ENCODE measurements at regions not wholly inside any gene's neighbourhood (a gene's known extent, or its start where the extent isn't known, plus 50 kb on each side); places are given as distances from the start of the nearest gene placed in this dataset.

DNA sequence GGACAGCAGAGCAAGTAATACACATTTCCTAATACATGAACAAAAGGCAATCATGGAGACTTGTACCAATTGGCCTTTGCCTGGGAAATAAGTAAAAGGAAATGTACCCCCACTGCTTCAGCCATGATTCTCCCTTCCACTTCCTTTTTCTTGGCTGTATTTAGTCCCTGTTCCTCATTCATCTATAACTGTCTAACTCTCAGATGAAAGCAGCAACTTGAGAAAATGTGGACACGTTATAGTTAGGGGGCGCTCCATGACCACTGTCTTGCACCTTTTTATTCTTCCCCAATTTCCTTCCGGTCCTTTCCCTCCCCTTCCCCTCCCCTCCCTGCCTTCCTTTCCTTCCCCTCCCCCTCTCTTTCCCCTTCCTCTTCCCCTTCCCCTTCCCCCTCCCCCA lies 61.3 kb upstream of the BARX2 start:
- no peak for DNase-seq (ENCODE audit: low spot score, unreplicated experiment)
- H3K4me1 Mint-ChIP-seq (ENCODE audit: low read depth): peaks cover 39% of the 10 kb centered on the region

DNA sequence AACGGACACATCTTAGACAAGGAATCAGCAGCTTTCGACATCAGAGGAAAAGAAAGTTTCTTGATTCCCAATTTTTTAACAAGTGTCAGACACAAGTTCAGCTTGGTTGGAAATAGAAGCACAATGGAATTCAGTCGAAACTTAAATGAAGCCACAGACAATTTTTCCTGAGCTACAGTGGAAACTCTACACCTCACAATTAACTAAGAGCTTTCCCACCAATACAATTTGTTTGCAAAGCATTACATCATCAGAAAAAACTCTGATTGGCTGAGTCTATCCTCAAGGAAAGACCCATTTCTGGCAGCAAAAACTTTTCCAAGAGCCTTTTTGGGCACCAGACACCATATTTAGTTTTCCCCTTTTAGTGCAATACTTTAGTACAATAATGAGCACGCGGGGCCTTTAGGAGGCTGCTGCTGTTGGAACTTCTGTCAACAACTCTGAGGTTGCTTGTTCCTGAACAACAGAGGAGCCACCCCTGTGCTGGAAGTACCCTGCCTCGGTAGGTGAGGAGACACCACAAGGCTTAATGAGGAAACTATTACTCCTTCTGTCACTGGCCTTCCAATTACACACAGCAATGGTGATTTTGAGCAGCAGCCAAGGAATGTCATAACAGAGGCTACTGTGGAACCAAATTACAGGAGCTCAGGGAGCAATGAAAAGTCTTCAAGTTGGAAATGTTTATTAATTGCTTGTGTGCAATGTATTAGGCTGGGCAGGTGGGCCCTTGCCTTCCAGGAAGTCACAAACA lies 61.9 kb upstream of the BARX2 start:
- Mint-ChIP-seq H3K9me3 (ENCODE audit: low read depth) (peaks cover 4% of the 10 kb centered on the region), H3K27ac (no peak overlapping the region), H3K27me3 (no peaks in the 10 kb centered on the region), H3K4me3 (ENCODE audit: low read depth) (no peak overlapping the region), H3K4me1 (ENCODE audit: low read depth) (peaks cover 36% of the 10 kb centered on the region), H3K36me3 (ENCODE audit: insufficient read depth) (no peaks in the 10 kb centered on the region)
- no peak for DNase-seq (ENCODE audit: low spot score, unreplicated experiment)
- TF ChIP-seq, protein P1, sequence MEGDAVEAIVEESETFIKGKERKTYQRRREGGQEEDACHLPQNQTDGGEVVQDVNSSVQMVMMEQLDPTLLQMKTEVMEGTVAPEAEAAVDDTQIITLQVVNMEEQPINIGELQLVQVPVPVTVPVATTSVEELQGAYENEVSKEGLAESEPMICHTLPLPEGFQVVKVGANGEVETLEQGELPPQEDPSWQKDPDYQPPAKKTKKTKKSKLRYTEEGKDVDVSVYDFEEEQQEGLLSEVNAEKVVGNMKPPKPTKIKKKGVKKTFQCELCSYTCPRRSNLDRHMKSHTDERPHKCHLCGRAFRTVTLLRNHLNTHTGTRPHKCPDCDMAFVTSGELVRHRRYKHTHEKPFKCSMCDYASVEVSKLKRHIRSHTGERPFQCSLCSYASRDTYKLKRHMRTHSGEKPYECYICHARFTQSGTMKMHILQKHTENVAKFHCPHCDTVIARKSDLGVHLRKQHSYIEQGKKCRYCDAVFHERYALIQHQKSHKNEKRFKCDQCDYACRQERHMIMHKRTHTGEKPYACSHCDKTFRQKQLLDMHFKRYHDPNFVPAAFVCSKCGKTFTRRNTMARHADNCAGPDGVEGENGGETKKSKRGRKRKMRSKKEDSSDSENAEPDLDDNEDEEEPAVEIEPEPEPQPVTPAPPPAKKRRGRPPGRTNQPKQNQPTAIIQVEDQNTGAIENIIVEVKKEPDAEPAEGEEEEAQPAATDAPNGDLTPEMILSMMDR (IDR thresholded peaks at IDR 0.05; ENCODE audit: unreplicated experiment): no peak

More for the DNA sequence above, 61.3 kb upstream of the BARX2 start:
- no peaks in the 10 kb centered on the region for H3K27me3 Mint-ChIP-seq
- H3K9me3 Mint-ChIP-seq (ENCODE audit: low read depth): peaks cover under 1% of the 10 kb centered on the region
- no peaks in the 10 kb centered on the region for H3K36me3 Mint-ChIP-seq (ENCODE audit: insufficient read depth)
- TF ChIP-seq, protein P1 (IDR thresholded peaks at IDR 0.05; ENCODE audit: unreplicated experiment): no peak
- no peak overlapping the region for H3K4me3 Mint-ChIP-seq (ENCODE audit: low read depth)
- H3K27ac Mint-ChIP-seq: no peak overlapping the region

DNA sequence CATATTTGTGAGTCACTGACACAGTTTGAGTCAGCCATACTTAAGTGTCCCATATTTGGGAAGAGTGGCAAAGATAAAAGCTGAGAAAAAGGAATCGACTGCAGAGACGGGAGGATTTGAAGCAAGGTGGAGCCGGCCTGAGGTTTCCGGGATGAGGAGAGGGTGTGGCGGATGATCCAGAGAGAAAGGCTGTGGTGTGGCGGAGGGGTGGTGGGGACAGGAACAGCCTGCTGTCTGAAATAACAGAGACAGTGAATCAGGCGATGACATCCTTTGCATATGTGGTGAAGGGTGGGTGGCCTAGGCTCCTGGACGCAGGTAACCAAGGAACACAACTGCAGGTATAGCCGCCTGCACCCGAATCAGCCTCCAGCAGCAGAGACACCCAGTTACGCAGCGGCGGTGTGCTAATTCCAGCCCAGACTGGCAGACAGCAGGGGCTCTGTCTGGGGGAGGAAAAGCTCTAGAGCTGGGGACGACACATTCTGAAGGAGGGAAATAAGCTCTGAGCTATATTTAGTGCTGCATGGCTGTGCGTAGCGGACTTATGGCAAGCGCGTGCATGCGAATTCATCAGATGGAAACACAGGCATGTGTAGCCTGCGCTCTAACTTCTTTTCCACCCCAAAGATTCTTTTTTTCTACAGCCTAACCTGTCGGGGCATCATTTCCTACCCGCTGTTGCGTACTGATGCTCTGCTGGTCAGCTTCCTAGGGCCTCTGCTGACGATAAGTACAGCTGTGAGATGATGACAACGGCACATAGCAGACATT lies 62.7 kb upstream of the BARX2 start:
- no peaks in the 10 kb centered on the region for H3K36me3 Mint-ChIP-seq (ENCODE audit: insufficient read depth)
- H3K4me1 Mint-ChIP-seq (ENCODE audit: low read depth): peaks cover 32% of the 10 kb centered on the region
- TF ChIP-seq, protein P1 (IDR thresholded peaks at IDR 0.05; ENCODE audit: unreplicated experiment): no peak
- peaks cover 4% of the 10 kb centered on the region for H3K9me3 Mint-ChIP-seq (ENCODE audit: low read depth)
- no peak for DNase-seq (ENCODE audit: low spot score, unreplicated experiment)
- no peak overlapping the region for H3K4me3 Mint-ChIP-seq (ENCODE audit: low read depth)
- H3K27me3 Mint-ChIP-seq: no peaks in the 10 kb centered on the region
- no peak overlapping the region for H3K27ac Mint-ChIP-seq

DNA sequence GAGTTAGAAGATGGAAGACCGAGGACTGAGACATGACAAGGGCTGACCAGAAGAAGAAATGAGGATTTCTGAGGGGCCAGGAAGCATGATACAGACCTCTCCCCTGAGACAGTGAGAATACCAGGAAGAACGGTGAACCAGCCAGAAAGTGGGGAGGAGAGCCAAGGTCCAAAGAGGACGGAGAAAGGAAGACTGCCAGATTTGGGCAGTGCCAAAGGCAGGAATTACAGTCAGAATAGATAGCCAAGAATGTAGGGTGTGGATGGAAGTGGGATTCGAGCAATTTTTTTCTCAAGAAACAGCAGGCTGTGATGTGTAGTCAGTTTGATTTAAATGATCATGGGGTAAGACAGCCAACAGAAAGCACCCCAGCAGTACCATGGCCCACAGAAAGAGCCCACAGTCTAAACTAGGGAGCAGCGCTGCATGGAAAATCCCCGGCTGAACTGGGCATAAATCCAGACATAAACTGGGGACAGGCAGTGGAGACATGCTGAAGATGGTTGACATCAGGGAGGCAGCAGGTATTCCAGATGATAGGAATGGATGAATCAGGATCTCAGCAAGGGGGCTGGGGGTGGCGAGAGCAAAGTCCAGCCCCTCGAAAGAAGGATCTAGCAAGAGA lies 67.3 kb upstream of the BARX2 start:
- H3K9me3 Mint-ChIP-seq (ENCODE audit: low read depth): peaks cover 4% of the 10 kb centered on the region
- no peak for DNase-seq (ENCODE audit: low spot score, unreplicated experiment)
- TF ChIP-seq, protein P1 (IDR thresholded peaks at IDR 0.05; ENCODE audit: unreplicated experiment): no peak
- H3K4me1 Mint-ChIP-seq (ENCODE audit: low read depth): peaks cover 4% of the 10 kb centered on the region
- H3K27ac Mint-ChIP-seq: no peak overlapping the region
- H3K4me3 Mint-ChIP-seq (ENCODE audit: low read depth): no peak overlapping the region
- H3K27me3 Mint-ChIP-seq: no peaks in the 10 kb centered on the region
- no peaks in the 10 kb centered on the region for H3K36me3 Mint-ChIP-seq (ENCODE audit: insufficient read depth)

DNA sequence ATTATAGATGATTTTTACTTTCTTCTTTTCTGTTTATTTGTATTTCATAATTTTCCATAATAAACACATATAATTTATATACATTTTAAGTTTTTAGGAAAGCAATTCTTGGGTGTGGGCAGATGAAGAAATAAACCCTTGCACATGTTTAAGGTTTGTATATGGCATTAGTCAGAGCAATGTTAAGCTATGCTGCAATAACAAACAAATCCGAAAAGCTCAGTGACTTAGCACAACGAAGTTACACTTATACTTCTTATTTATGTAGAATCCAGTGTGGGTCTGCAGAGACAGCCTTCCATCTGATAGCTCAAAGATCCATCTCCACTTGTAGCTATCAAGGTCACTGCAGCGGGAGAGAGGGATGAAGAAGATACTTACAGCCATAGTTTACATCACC lies 68.5 kb upstream of the BARX2 start:
- TF ChIP-seq, protein P1 (IDR thresholded peaks at IDR 0.05; ENCODE audit: unreplicated experiment): no peak
- no peaks in the 10 kb centered on the region for H3K27me3 Mint-ChIP-seq
- peaks cover 4% of the 10 kb centered on the region for H3K9me3 Mint-ChIP-seq (ENCODE audit: low read depth)
- H3K36me3 Mint-ChIP-seq (ENCODE audit: insufficient read depth): no peaks in the 10 kb centered on the region
- H3K4me1 Mint-ChIP-seq (ENCODE audit: low read depth): peaks cover 3% of the 10 kb centered on the region
- no peak overlapping the region for H3K4me3 Mint-ChIP-seq (ENCODE audit: low read depth)
- no peak overlapping the region for H3K27ac Mint-ChIP-seq
- no peak for DNase-seq (ENCODE audit: low spot score, unreplicated experiment)

Data from progenitor cell of endocrine pancreas (in vitro differentiated cells).